ENCODE measurements at regions not wholly inside any gene's neighbourhood (a gene's known extent, or its start where the extent isn't known, plus 50 kb on each side); places are given as distances from the start of the nearest gene placed in this dataset.
"Not testable (repeated sequence)": the region's sequence is repeated elsewhere in the genome, so short reads cannot be mapped to it uniquely, and the experiment has no call there.

GRCh38 chr15:89030311-89030710, 57.9 kb upstream of the ABHD2 start (continued):
- TF ChIP-seq ZNF639 (tag by site-specific recombination; IDR thresholded peaks at IDR 0.05) (no peak), ZNF362 (tag by site-specific recombination; IDR thresholded peaks at IDR 0.05) (no peak), ZNF175 (tag by site-specific recombination; IDR thresholded peaks at IDR 0.05) (no peak), SP2 (tag by site-specific recombination; IDR thresholded peaks at IDR 0.05) (no peak)

GRCh38 chr15:89031637-89032285, 56.5 kb upstream of the ABHD2 start:
- H3K4me1 ChIP-seq (ENCODE audit: control insufficient read depth, insufficient read depth, low read length); H3K27ac ChIP-seq (ENCODE audit: extremely low read depth, low read depth, low read length); POLR2A ChIA-PET; H3K9me3 ChIP-seq (ENCODE audit: control insufficient read depth, insufficient read depth, low read depth, low read length); H3K36me3 ChIP-seq (ENCODE audit: control insufficient read depth in 2 of 2, insufficient read depth in 1 of 2, low read length in 2 of 2); H3K4me3 ChIP-seq (ENCODE audit: low read depth, low read length): not testable (repeated sequence)
- CTCF ChIA-PET: interaction anchor here (0.8 to 1.7 kb wide), 4 partner anchors 25 to 154 kb away, joined by 3 to 8 read pairs (median 4); no protein-coding TSS in a partner anchor

GRCh38 chr15:89034305-89034704, 54.0 kb upstream of the ABHD2 start:
- Histone ChIP-seq H3K4me3 (ENCODE audit: low read depth, low read length) (no peak overlapping the region), H3K36me3 (ENCODE audit: control insufficient read depth in 2 of 2, insufficient read depth in 1 of 2, low read length in 2 of 2) (no peaks in the 10 kb centered on the region), H3K27ac (ENCODE audit: extremely low read depth, low read depth, low read length) (no peak overlapping the region), H3K9me3 (ENCODE audit: control insufficient read depth, insufficient read depth, low read depth, low read length) (no peaks in the 10 kb centered on the region), H3K4me1 (ENCODE audit: control insufficient read depth, insufficient read depth, low read length) (no peaks in the 10 kb centered on the region)
- ChIA-PET CTCF (interaction anchor here (0.8 to 1.8 kb wide), 4 partner anchors 23 to 144 kb away, joined by 3 to 12 read pairs (median 3); no protein-coding TSS in a partner anchor), POLR2A (no interaction called here)
- TF ChIP-seq EGR2 (tag by site-specific recombination; IDR thresholded peaks at IDR 0.05; ENCODE audit: low read depth): no peak
- no peak for TF ChIP-seq ZNF600 (tag by site-specific recombination; IDR thresholded peaks at IDR 0.05)
- peak; percentile 43; the same call in 1 of the 2 replicates for TF ChIP-seq CTCF (tag by site-specific recombination; IDR thresholded peaks at IDR 0.05)
- TF ChIP-seq PATZ1 (tag by site-specific recombination; IDR thresholded peaks at IDR 0.05): no peak
- TF ChIP-seq MEIS1 (CRISPR knock-in tag; IDR thresholded peaks at IDR 0.05; ENCODE audit: borderline replicate concordance): peak; percentile 54; the same call in 1 of the 2 replicates
- no peak for TF ChIP-seq WT1 (tag by site-specific recombination; IDR thresholded peaks at IDR 0.05)
- no peak for TF ChIP-seq ZBTB7A (tag by site-specific recombination; IDR thresholded peaks at IDR 0.05; ENCODE audit: low read depth)
- TF ChIP-seq ZNF830 (tag by site-specific recombination; IDR thresholded peaks at IDR 0.05; ENCODE audit: low read depth): no peak
- no peak for TF ChIP-seq YY2 (tag by site-specific recombination; IDR thresholded peaks at IDR 0.05)
- no peak for TF ChIP-seq KLF9 (tag by site-specific recombination; IDR thresholded peaks at IDR 0.05; ENCODE audit: low read depth)
- no peak for TF ChIP-seq ZNF112 (tag by site-specific recombination; IDR thresholded peaks at IDR 0.05)
- no peak for TF ChIP-seq ZSCAN16 (tag by site-specific recombination; IDR thresholded peaks at IDR 0.05)
- no peak for TF ChIP-seq ZNF274 (IDR thresholded peaks at IDR 0.05; ENCODE audit: low read length)
- TF ChIP-seq ZNF274 (tag by site-specific recombination; IDR thresholded peaks at IDR 0.05; ENCODE audit: borderline replicate concordance): no peak
- TF ChIP-seq ZNF16 (tag by site-specific recombination; IDR thresholded peaks at IDR 0.05; ENCODE audit: low read depth): no peak
- TF ChIP-seq ZNF529 (tag by site-specific recombination; IDR thresholded peaks at IDR 0.05; ENCODE audit: insufficient replicate concordance): no peak
- no peak for TF ChIP-seq ZNF560 (tag by site-specific recombination; IDR thresholded peaks at IDR 0.05; ENCODE audit: borderline replicate concordance)
- TF ChIP-seq SP2 (tag by site-specific recombination; IDR thresholded peaks at IDR 0.05): no peak
- peak; percentile 32 for TF ChIP-seq ZNF654 (tag by site-specific recombination; IDR thresholded peaks at IDR 0.05; ENCODE audit: low read depth)
- TF ChIP-seq TSHZ1 (tag by site-specific recombination; IDR thresholded peaks at IDR 0.05; ENCODE audit: borderline replicate concordance): no peak

All from HEK293 (cell line).